ENCODE measurements at regions not wholly inside any gene's neighbourhood (a gene's known extent, or its start where the extent isn't known, plus 50 kb on each side); places are given as distances from the start of the nearest gene placed in this dataset.

GRCh38 chr1:14519976-14520375 is 78.5 kb upstream of the KAZN start:
- Histone ChIP-seq H3K36me3 (replicated peaks in 1 of 2; ENCODE audit: control insufficient read depth in 1 of 2, insufficient read depth in 2 of 2, low read length in 2 of 2) (no peaks in the 10 kb centered on the region), H3K9ac (ENCODE audit: insufficient read depth, low read depth, low read length) (no peak overlapping the region), H3K4me1 (ENCODE audit: insufficient read depth, low read length) (no peaks in the 10 kb centered on the region), H3K9me3 (ENCODE audit: low read length) (no peaks in the 10 kb centered on the region), H2AFZ (ENCODE audit: low read length) (no peak overlapping the region), H3K27me3 (ENCODE audit: control insufficient read depth in 1 of 2, insufficient read depth in 2 of 2, low read length in 2 of 2) (peaks cover 1 to 19% of the 10 kb centered on the region in 2 experiments; a peak in 3 of 5 replicates), H4K20me1 (ENCODE audit: insufficient read depth, low read length) (no peaks in the 10 kb centered on the region), H3K27ac (ENCODE audit: extremely low read length, insufficient read depth, low read length) (no peak overlapping the region), H3K4me2 (ENCODE audit: low read depth, low read length) (no peak overlapping the region), H3K79me2 (ENCODE audit: insufficient read depth, low read length) (no peaks in the 10 kb centered on the region), H3K4me3 (replicated peaks in 1 of 3; ENCODE audit: insufficient read depth in 1 of 3, low read depth in 2 of 3, low read length in 3 of 3) (no peak overlapping the region)
- 3% methylated on average over 3 of the region's 5 CpGs for WGBS (ENCODE audit: low lambda C conversion rate)
- FAIRE-seq (no peak), DNase-seq (ENCODE audit: low spot score) (no peak), ATAC-seq (no peak)
- in situ Hi-C loops (cut with HindIII; ENCODE audit: extremely low pct_ligation_motif_present, low pct_unique_long_range_greater_than_20kb) = no loop called here
- no TSS peak for BruUV-seq (replicated peaks)
- intact Hi-C loops (cut with micrococcal nuclease; ENCODE audit: unreplicated experiment) = no loop called here
- TF ChIP-seq EZH2 (conservative IDR thresholded peaks at IDR 0.05; ENCODE audit: low read depth, low read length) = no peak
- no peak for TF ChIP-seq ESRRA (CRISPR knock-in tag; IDR thresholded peaks at IDR 0.05; ENCODE audit: low read depth)
- TF ChIP-seq HIVEP1 (CRISPR knock-in tag; IDR thresholded peaks at IDR 0.05) = no peak
- TF ChIP-seq SP2 (CRISPR knock-in tag; IDR thresholded peaks at IDR 0.05) = no peak
- TF ChIP-seq NFRKB (IDR thresholded peaks at IDR 0.05) = no peak
- TF ChIP-seq HNRNPL (IDR thresholded peaks at IDR 0.05; ENCODE audit: low read depth, low read length) = no peak
- TF ChIP-seq, protein P1, sequence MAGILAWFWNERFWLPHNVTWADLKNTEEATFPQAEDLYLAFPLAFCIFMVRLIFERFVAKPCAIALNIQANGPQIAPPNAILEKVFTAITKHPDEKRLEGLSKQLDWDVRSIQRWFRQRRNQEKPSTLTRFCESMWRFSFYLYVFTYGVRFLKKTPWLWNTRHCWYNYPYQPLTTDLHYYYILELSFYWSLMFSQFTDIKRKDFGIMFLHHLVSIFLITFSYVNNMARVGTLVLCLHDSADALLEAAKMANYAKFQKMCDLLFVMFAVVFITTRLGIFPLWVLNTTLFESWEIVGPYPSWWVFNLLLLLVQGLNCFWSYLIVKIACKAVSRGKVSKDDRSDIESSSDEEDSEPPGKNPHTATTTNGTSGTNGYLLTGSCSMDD (CRISPR knock-in tag; IDR thresholded peaks at IDR 0.05) = no peak
- TF ChIP-seq PRDM10 (CRISPR knock-in tag; IDR thresholded peaks at IDR 0.05; ENCODE audit: low read depth) = no peak
- TF ChIP-seq ZNF740 (CRISPR knock-in tag; IDR thresholded peaks at IDR 0.05) = no peak
- no peak for TF ChIP-seq HDAC2 (CRISPR knock-in tag; IDR thresholded peaks at IDR 0.05)
- no peak for TF ChIP-seq ZNF331 (CRISPR knock-in tag; IDR thresholded peaks at IDR 0.05)
- TF ChIP-seq ZNF234 (CRISPR knock-in tag; conservative IDR thresholded peaks at IDR 0.05) = no peak
- TF ChIP-seq ZNF780A (CRISPR knock-in tag; IDR thresholded peaks at IDR 0.05) = no peak
- TF ChIP-seq ZNF546 (CRISPR knock-in tag; conservative IDR thresholded peaks at IDR 0.05) = no peak
- ChIA-PET CTCF (ENCODE audit: low intra/inter-chr PET ratio, low total read pairs) (no interaction called here), POLR2A (no interaction called here)
